K562 (cell line): ENCODE measurements at regions not wholly inside any gene's neighbourhood (a gene's known extent, or its start where the extent isn't known, plus 50 kb on each side); places are given as distances from the start of the nearest gene placed in this dataset.

ENCODE experiments used
- ATAC-seq: fragments of 200-7000 bp; cut with Tn5 transposase; 3 replicates; pipeline ENCODE4 v1.9.1; 2020; ENCODE audit warnings: moderate library complexity
- BruUV-seq: library from RNA; stranded (reverse); fragments of 400-500 nt; replicated peaks from 2 replicates; lab custom pipeline; 2021; lab: Mats Ljungman, UMichigan
- CTCF ChIA-PET: fragments of 300-600 bp; formaldehyde crosslinking; extraction: SDS; loops from one replicate; lab custom pipeline; 2021; ENCODE audit warnings: low intra/inter-chr PET ratio; lab: Yijun Ruan, JAX
- POLR2A ChIA-PET: fragments of 300-600, 350-650 bp; sonication (Branson Sonifier 250); formaldehyde crosslinking; extraction: SDS; loops from one replicate; lab custom pipeline; 2021; ENCODE audit warnings: antibody characterized with exemption, inconsistent platforms; lab: Yijun Ruan, JAX
- DNase-seq, 4 experiments: peaks; one replicate each; pipeline versions ENCODE4 v3.0.0 to v3.0.0-alpha.2; 2011 to 2018; ENCODE audit warnings: low spot score in 3 of 4, mixed read lengths in 3 of 4; ENCODE audit errors: extremely low read depth in 1 of 4
- FAIRE-seq: peaks from 2 replicates; lab custom pipeline; 2011; peaks lifted over from hg19 to GRCh38; lab: Jason Lieb, UNC
- H2AFZ ChIP-seq: 2 replicates; pipeline ENCODE4 v1.6.0; 2011; ENCODE audit warnings: low read depth, low read length, control low read depth, inconsistent platforms
- H3K27ac ChIP-seq: fragments of 200-600 bp; 3 replicates; pipeline ENCODE4 v1.8.0; 2011; ENCODE audit warnings: low read depth, mild to moderate bottlenecking, control low read depth, inconsistent platforms, low read length, moderate library complexity, mixed read lengths; ENCODE audit errors: extremely low read depth
- H3K27me3 ChIP-seq, 2 experiments: fragments of 300-600 bp in 1 of 2; 2 replicates in 1 of 2; 3 replicates in 1 of 2; pipeline versions ENCODE4 v1.6.0 to v1.8.0; 2011; ENCODE audit warnings: inconsistent platforms in 2 of 2, low read length in 2 of 2, mild to moderate bottlenecking in 1 of 2, mixed read lengths in 1 of 2, moderate library complexity in 1 of 2; ENCODE audit not compliant: control insufficient read depth in 2 of 2, insufficient read depth in 2 of 2
- H3K36me3 ChIP-seq: fragments of 300-600 bp; 3 replicates; pipeline ENCODE4 v1.8.0; 2011; ENCODE audit warnings: mild to moderate bottlenecking, low read length, inconsistent platforms; ENCODE audit not compliant: control insufficient read depth, insufficient read depth
- H3K4me1 ChIP-seq, 2 experiments: fragments of 200-600 bp in 1 of 2; replicated peaks in 1 of 2; 2 replicates in 1 of 2; 3 replicates in 1 of 2; pipeline versions ENCODE4 v1.5.1 to v1.8.0; 2011; ENCODE audit warnings: inconsistent platforms in 2 of 2, low read length in 2 of 2, mild to moderate bottlenecking in 1 of 2, mixed read lengths in 1 of 2, moderate library complexity in 1 of 2; ENCODE audit not compliant: control insufficient read depth in 2 of 2, insufficient read depth in 2 of 2
- H3K4me2 ChIP-seq: 2 replicates; pipeline ENCODE4 v1.6.1; 2011; ENCODE audit warnings: low read length, control low read depth, inconsistent platforms, mixed read lengths; ENCODE audit not compliant: insufficient read depth
- H3K4me3 ChIP-seq: fragments of 200-600 bp; sonication (generic), shearing (Covaris generic); 2 replicates; pipeline ENCODE4 v1.5.1; 2016; ENCODE audit warnings: control low read depth, inconsistent platforms
- H3K79me2 ChIP-seq: fragments of 200-600 bp; 3 replicates; pipeline ENCODE4 v1.8.0; 2011; ENCODE audit warnings: low read length, inconsistent platforms; ENCODE audit not compliant: control insufficient read depth, insufficient read depth
- H3K9ac ChIP-seq, 2 experiments: 2 replicates each; pipeline versions ENCODE4 v1.6.0 to v1.6.1; 2011; ENCODE audit warnings: low read depth in 2 of 2, low read length in 2 of 2, control low read depth in 1 of 2, inconsistent platforms in 1 of 2, mild to moderate bottlenecking in 1 of 2, mixed read lengths in 1 of 2; ENCODE audit not compliant: insufficient read depth in 1 of 2
- H3K9me1 ChIP-seq: one replicate; pipeline ENCODE4 v1.6.0; 2011; ENCODE audit warnings: inconsistent platforms, mild to moderate bottlenecking, low read length, moderate library complexity; ENCODE audit not compliant: control insufficient read depth, insufficient read depth
- H3K9me3 ChIP-seq: replicated peaks from 2 replicates; pipeline ENCODE4 v1.5.1; 2011; ENCODE audit warnings: low read depth, low read length, inconsistent platforms; ENCODE audit not compliant: control insufficient read depth, insufficient read depth
- H4K20me1 ChIP-seq: replicated peaks from 2 replicates; pipeline ENCODE4 v1.6.1; 2011; ENCODE audit warnings: low read length, inconsistent platforms, mixed read lengths; ENCODE audit not compliant: control insufficient read depth, insufficient read depth
- ATF1 ChIP-seq, 2 experiments: fragments of 450-650 bp in 1 of 2; IDR thresholded peaks; 2 replicates each; pipeline ENCODE4 v1.6.1; 2016; ENCODE audit warnings: missing compliant biosample characterization in 1 of 2, missing genetic modification characterization in 1 of 2
- ATF3 ChIP-seq, 2 experiments: fragments of 450-650 bp in 1 of 2; sonication (generic) in 1 of 2; formaldehyde crosslinking in 1 of 2; IDR thresholded peaks in 1 of 2; conservative IDR thresholded peaks in 1 of 2; 2 replicates each; pipeline versions ENCODE4 v1.6.1 to v1.8.1; 2016 to 2023; ENCODE audit warnings: mild to moderate bottlenecking in 2 of 2, moderate library complexity in 2 of 2, inconsistent platforms in 1 of 2, missing genetic modification reagents in 1 of 2
- BRF1 ChIP-seq: IDR thresholded peaks from 3 replicates; pipeline ENCODE4 v1.6.1; 2011; ENCODE audit warnings: borderline replicate concordance, mild to moderate bottlenecking; ENCODE audit not compliant: insufficient read length; ENCODE audit errors: extremely low read depth
- CHD2 ChIP-seq: IDR thresholded peaks from 2 replicates; pipeline ENCODE4 v1.6.1; 2011; ENCODE audit warnings: low read depth, low read length
- DMBX1 ChIP-seq: fragments of 250-450 bp; sonication (Bioruptor Pico); IDR thresholded peaks from 2 replicates; pipeline ENCODE4 v1.8.0; 2022; ENCODE audit warnings: inconsistent platforms, mild to moderate bottlenecking, moderate library complexity, borderline replicate concordance
- FOSL1 ChIP-seq: fragments of 200-800 bp; sonication (Bioruptor generic); conservative IDR thresholded peaks from 2 replicates; pipeline ENCODE4 v1.6.1; 2016; ENCODE audit warnings: missing genetic modification characterization, missing compliant biosample characterization
- HEY1 ChIP-seq: fragments of 250-450 bp; sonication (Bioruptor Pico); IDR thresholded peaks from 2 replicates; pipeline ENCODE4 v1.5.0; 2020; ENCODE audit warnings: mild to moderate bottlenecking, moderate library complexity, borderline replicate concordance
- HNRNPK ChIP-seq: fragments of 200-400 bp; formaldehyde crosslinking; IDR thresholded peaks from one replicate; pipeline ENCODE4 v1.6.1; 2018; ENCODE audit warnings: mild to moderate bottlenecking, low read depth, low read length; ENCODE audit not compliant: poor library complexity, severe bottlenecking
- MCM7 ChIP-seq, 2 experiments: fragments of 450-650 bp; IDR thresholded peaks; 2 replicates each; pipeline ENCODE4 v1.6.1; 2016 to 2018
- NCOA1 ChIP-seq: fragments of 450-650 bp; IDR thresholded peaks from 2 replicates; pipeline ENCODE4 v1.6.1; 2016; ENCODE audit warnings: low read depth
- NCOR1 ChIP-seq: fragments of 450-650 bp; IDR thresholded peaks from 2 replicates; pipeline ENCODE4 v1.6.1; 2016; ENCODE audit warnings: mild to moderate bottlenecking, moderate library complexity
- PHF21A ChIP-seq: fragments of 450-650 bp; IDR thresholded peaks from 2 replicates; pipeline ENCODE4 v1.6.1; 2017; ENCODE audit warnings: low read depth, borderline replicate concordance
- RBFOX2 ChIP-seq: fragments of 200-400 bp; formaldehyde crosslinking; IDR thresholded peaks from 2 replicates; pipeline ENCODE4 v1.6.1; 2017; ENCODE audit warnings: low read depth, mild to moderate bottlenecking, low read length, moderate library complexity
- TRIM28 ChIP-seq: fragments of 450-650 bp; IDR thresholded peaks from 2 replicates; pipeline ENCODE4 v1.6.1; 2017
- ZNF511 ChIP-seq: sonication (generic); formaldehyde crosslinking; IDR thresholded peaks from 2 replicates; pipeline ENCODE4 v1.8.0; 2022; ENCODE audit warnings: mild to moderate bottlenecking, missing genetic modification reagents
- ZNF586 ChIP-seq: fragments of 450-650 bp; formaldehyde crosslinking; conservative IDR thresholded peaks from 2 replicates; pipeline ENCODE4 v1.4.0; 2020; ENCODE audit warnings: mild to moderate bottlenecking, moderate library complexity
- ZNF75A ChIP-seq: fragments of 450-650 bp; formaldehyde crosslinking; IDR thresholded peaks from 2 replicates; pipeline ENCODE4 v1.4.0; 2020; ENCODE audit warnings: mild to moderate bottlenecking
- ZNF785 ChIP-seq: fragments of 250-450 bp; sonication (Bioruptor Pico); IDR thresholded peaks from 2 replicates; pipeline ENCODE4 v1.4.0; 2020; ENCODE audit warnings: mild to moderate bottlenecking
- WGBS: fragments of 100-300 bp; shearing (Covaris generic); methylation state at CpG from one replicate; pipeline ENCODE4 v1.1.6; 2016; ENCODE audit warnings: low coverage, mixed read lengths; ENCODE audit not compliant: insufficient coverage; ENCODE audit errors: missing lambda C conversion rate; 5-methylcytosine and 5-hydroxymethylcytosine counted together
- in situ Hi-C: fragments of 300-500 bp; cut with MboI; formaldehyde crosslinking; loops from 4 replicates; pipeline ENCODE4 v1.15.0; 2018; ENCODE audit warnings: inconsistent platforms, mixed read lengths
- intact Hi-C: fragments of 100-400 bp; cut with micrococcal nuclease; formaldehyde crosslinking; loops from 2 replicates; pipeline ENCODE4 v1.14.2; 2022

- H3K4me3 ChIP-seq: no peak overlapping the region
- H4K20me1 ChIP-seq: no peaks in the 10 kb centered on the region
- POLR2A ChIA-PET: no interaction called here
- H3K9ac ChIP-seq: no peak overlapping the region
- no peaks in the 10 kb centered on the region for H3K79me2 ChIP-seq
- 10% methylated on average over 4 of the region's 4 CpGs for WGBS
- no peaks in the 10 kb centered on the region for H3K27me3 ChIP-seq
- DNase-seq (no peak), FAIRE-seq (no peak), ATAC-seq (no peak)
- no peak overlapping the region for H3K4me2 ChIP-seq
- H3K27ac ChIP-seq: no peak overlapping the region
- in situ Hi-C loops (no loop called here), intact Hi-C loops (no loop called here)
- H3K9me3 ChIP-seq: no peaks in the 10 kb centered on the region
- CTCF ChIA-PET: interaction anchor here (0.5 kb wide), 1 partner anchor 561 kb away, joined by 3 read pairs; no protein-coding TSS in a partner anchor
- H3K9me1 ChIP-seq: no peaks in the 10 kb centered on the region
- H3K4me1 ChIP-seq: no peaks in the 10 kb centered on the region
- no peak overlapping the region for H2AFZ ChIP-seq
- no peak for TF ChIP-seq RBFOX2
- no peak for TF ChIP-seq NCOR1
- 0 out of 2 replicates have a peak, but pooled peaks have one; percentile 25 for TF ChIP-seq FOSL1 (tag)
- no peak for TF ChIP-seq MCM7 (IDR thresholded peaks at IDR 0.05)
- peak; percentile 45 for TF ChIP-seq ATF3 (IDR thresholded peaks at IDR 0.05)
- no peak for TF ChIP-seq ATF3 (CRISPR knock-in tag; conservative IDR thresholded peaks at IDR 0.05)
- BruUV-seq: no TSS peak
- no peaks in the 10 kb centered on the region for H3K36me3 ChIP-seq
Measured at GRCh38 chr7:96823274-96823673, 113.6 kb upstream of the SEM1 start.

DNA sequence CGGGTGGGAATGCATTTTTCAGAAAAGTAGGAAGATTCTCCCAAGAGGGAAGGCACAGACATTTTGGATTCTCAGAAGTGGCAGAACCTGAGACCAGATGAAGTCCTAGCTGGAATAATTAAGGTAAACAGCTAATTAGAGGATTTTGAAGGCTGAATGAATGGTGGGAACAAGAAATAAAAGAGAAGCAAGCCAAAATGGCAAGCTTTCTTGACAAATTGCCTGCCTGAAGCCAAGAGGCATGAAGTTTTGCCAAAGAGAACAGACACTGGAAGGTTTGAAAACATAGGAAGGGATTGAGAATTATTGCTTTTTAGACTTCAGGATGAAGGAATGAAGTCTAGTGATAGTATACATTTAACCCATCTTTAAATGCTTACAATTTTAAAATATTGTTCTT lies 115.0 kb upstream of the SEM1 start:
- Histone ChIP-seq H3K4me2 (no peak overlapping the region), H3K79me2 (no peaks in the 10 kb centered on the region), H2AFZ (no peak overlapping the region), H3K9ac (no peak overlapping the region), H3K9me3 (no peaks in the 10 kb centered on the region), H3K4me1 (no peaks in the 10 kb centered on the region), H3K9me1 (no peaks in the 10 kb centered on the region), H3K4me3 (no peak overlapping the region), H3K36me3 (no peaks in the 10 kb centered on the region), H3K27me3 (no peaks in the 10 kb centered on the region), H4K20me1 (no peaks in the 10 kb centered on the region), H3K27ac (no peak overlapping the region)
- no peak for DNase-seq
- in situ Hi-C loops: no loop called here
- no peak for FAIRE-seq
- no peak for ATAC-seq
- WGBS: 0% methylated on average over 1 of the region's 1 CpG
- intact Hi-C loops: no loop called here
- CTCF ChIA-PET: no interaction called here
- no TSS peak for BruUV-seq
- POLR2A ChIA-PET: no interaction called here
- TF ChIP-seq ATF1 (CRISPR knock-in tag; IDR thresholded peaks at IDR 0.05): no peak
- TF ChIP-seq ATF1 (tag; IDR thresholded peaks at IDR 0.05): no peak
- TF ChIP-seq ZNF75A (CRISPR knock-in tag): no peak
- no peak for TF ChIP-seq ZNF586
- no peak for TF ChIP-seq DMBX1 (CRISPR knock-in tag)
- no peak for TF ChIP-seq HNRNPK
- TF ChIP-seq PHF21A: no peak
- TF ChIP-seq TRIM28: no peak
- no peak for TF ChIP-seq ZNF785 (CRISPR knock-in tag)
- TF ChIP-seq NCOA1: no peak
- TF ChIP-seq HEY1: no peak
- no peak for TF ChIP-seq CHD2
- no peak for TF ChIP-seq BRF1
- TF ChIP-seq ZNF511 (CRISPR knock-in tag): no peak
